ENCODE measurements at regions not wholly inside any gene's neighbourhood (a gene's known extent, or its start where the extent isn't known, plus 50 kb on each side); places are given as distances from the start of the nearest gene placed in this dataset.

- TF ChIP-seq POLR2A (IDR thresholded peaks at IDR 0.05) = no peak
- TF ChIP-seq CTCF (IDR thresholded peaks at IDR 0.05) = no peak
These were observed 851.5 kb downstream of the DACH1 start for GRCh38 chr13:71015516-71015915.
